ENCODE measurements at regions not wholly inside any gene's neighbourhood (a gene's known extent, or its start where the extent isn't known, plus 50 kb on each side); places are given as distances from the start of the nearest gene placed in this dataset.
A peak's percentile ranks its signal among the peaks of the same experiment; 100 is the strongest.

DNA sequence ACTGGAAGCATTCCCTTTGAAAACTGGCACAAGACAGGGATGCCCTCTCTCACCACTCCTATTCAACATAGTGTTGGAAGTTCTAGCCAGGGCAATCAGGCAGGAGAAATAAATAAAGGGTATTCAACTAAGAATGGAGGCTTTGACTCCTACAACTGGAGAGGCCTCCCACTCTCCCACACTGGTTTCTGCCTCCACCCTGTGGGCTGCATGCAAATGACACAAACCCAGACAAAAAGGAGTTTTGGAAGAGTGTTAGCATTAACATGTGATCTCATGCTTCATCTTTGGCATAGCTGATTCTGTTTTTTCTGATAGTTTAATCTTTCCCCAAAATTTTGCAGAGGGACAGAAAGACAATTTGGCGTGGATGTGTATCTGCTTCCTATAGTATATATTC lies 80.8 kb upstream of the IQCM start:
- Histone ChIP-seq H3K27me3 (replicated peaks in 1 of 2; ENCODE audit: control insufficient read depth in 2 of 2, insufficient read depth in 2 of 2, low read length in 1 of 2) (no peaks in the 10 kb centered on the region), H3K9me3 (replicated peaks; ENCODE audit: control insufficient read depth, insufficient read depth, low read length) (no peaks in the 10 kb centered on the region), H3K79me2 (ENCODE audit: control insufficient read depth, insufficient read depth, low read length) (no peaks in the 10 kb centered on the region), H3K9ac (ENCODE audit: control insufficient read depth, insufficient read depth, low read length) (no peak overlapping the region), H3K4me3 (no peak overlapping the region), H3K4me2 (ENCODE audit: control insufficient read depth, insufficient read depth) (no peak overlapping the region), H2AFZ (ENCODE audit: control insufficient read depth, low read depth, low read length) (no peak overlapping the region), H3K36me3 (ENCODE audit: control insufficient read depth in 2 of 2, insufficient read depth in 2 of 2, low read length in 1 of 2) (no peaks in the 10 kb centered on the region), H3K4me1 (ENCODE audit: control insufficient read depth, insufficient read depth, low read length) (no peaks in the 10 kb centered on the region), H3K27ac (ENCODE audit: control insufficient read depth, insufficient read depth) (no peak overlapping the region), H4K20me1 (ENCODE audit: control insufficient read depth, insufficient read depth) (no peaks in the 10 kb centered on the region)
- CTCF ChIA-PET: interaction anchor here (0.6 to 2.1 kb wide), 4 partner anchors 441 to 528 kb away, joined by 3 to 9 read pairs (median 6); no protein-coding TSS in a partner anchor
- POLR2A ChIA-PET: no interaction called here
- in situ Hi-C loops (cut with MboI) (no loop called here), intact Hi-C loops (cut with micrococcal nuclease; ENCODE audit: unreplicated experiment) (loop anchor here (2.0 kb wide), 1 partner anchor 526 kb away; no protein-coding TSS in a partner anchor)
- no peak for FAIRE-seq
- DNase-seq (ENCODE audit: low read depth, low spot score): no peak
- SMC1A ChIA-PET (ENCODE audit: uncharacterized antibody, unreplicated experiment): no interaction called here
- 0 out of 3 replicates have a peak, but pooled peaks have one; percentile 27 for ATAC-seq
- TF ChIP-seq RAD21 (IDR thresholded peaks at IDR 0.05; ENCODE audit: insufficient read depth, low read depth, low read length): peak; percentile 41
- TF ChIP-seq, protein P1, sequence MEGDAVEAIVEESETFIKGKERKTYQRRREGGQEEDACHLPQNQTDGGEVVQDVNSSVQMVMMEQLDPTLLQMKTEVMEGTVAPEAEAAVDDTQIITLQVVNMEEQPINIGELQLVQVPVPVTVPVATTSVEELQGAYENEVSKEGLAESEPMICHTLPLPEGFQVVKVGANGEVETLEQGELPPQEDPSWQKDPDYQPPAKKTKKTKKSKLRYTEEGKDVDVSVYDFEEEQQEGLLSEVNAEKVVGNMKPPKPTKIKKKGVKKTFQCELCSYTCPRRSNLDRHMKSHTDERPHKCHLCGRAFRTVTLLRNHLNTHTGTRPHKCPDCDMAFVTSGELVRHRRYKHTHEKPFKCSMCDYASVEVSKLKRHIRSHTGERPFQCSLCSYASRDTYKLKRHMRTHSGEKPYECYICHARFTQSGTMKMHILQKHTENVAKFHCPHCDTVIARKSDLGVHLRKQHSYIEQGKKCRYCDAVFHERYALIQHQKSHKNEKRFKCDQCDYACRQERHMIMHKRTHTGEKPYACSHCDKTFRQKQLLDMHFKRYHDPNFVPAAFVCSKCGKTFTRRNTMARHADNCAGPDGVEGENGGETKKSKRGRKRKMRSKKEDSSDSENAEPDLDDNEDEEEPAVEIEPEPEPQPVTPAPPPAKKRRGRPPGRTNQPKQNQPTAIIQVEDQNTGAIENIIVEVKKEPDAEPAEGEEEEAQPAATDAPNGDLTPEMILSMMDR (IDR thresholded peaks at IDR 0.05 in 2 of 3, conservative IDR thresholded peaks at IDR 0.05 in 1 of 3; ENCODE audit: control insufficient read depth in 2 of 3, extremely low read depth in 1 of 3, insufficient read depth in 1 of 3, low read depth in 3 of 3, low read length in 3 of 3): peak in 2 of 3 experiments; percentile 5 to 35; a peak in 3 of 6 replicates
- TF ChIP-seq, protein P2, sequence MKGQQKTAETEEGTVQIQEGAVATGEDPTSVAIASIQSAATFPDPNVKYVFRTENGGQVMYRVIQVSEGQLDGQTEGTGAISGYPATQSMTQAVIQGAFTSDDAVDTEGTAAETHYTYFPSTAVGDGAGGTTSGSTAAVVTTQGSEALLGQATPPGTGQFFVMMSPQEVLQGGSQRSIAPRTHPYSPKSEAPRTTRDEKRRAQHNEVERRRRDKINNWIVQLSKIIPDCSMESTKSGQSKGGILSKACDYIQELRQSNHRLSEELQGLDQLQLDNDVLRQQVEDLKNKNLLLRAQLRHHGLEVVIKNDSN (IDR thresholded peaks at IDR 0.05; ENCODE audit: borderline replicate concordance, extremely low read length, insufficient read depth, low read depth, low read length): no peak
- RAD21 ChIA-PET (ENCODE audit: unreplicated experiment): interaction anchor here (1.0 kb wide), 1 partner anchor 522 kb away, joined by 4 read pairs; no protein-coding TSS in a partner anchor
- WGBS (ENCODE audit: insufficient coverage, insufficient replicate concordance, low lambda C conversion rate, missing lambda C conversion rate): 0% methylated on average over 1 of the region's 1 CpG
- BruUV-seq (replicated peaks): no TSS peak

Data from GM12878 (cell line).